ENCODE measurements at regions not wholly inside any gene's neighbourhood (a gene's known extent, or its start where the extent isn't known, plus 50 kb on each side); places are given as distances from the start of the nearest gene placed in this dataset.

GRCh38 chr11:122186439-122187080 is 70.5 kb upstream of the BLID start:
- TF ChIP-seq CTCF (IDR thresholded peaks at IDR 0.05) (no peak), POLR2A (IDR thresholded peaks at IDR 0.05) (no peak)
